ENCODE measurements at regions not wholly inside any gene's neighbourhood (a gene's known extent, or its start where the extent isn't known, plus 50 kb on each side); places are given as distances from the start of the nearest gene placed in this dataset.

GRCh38 chr5:67908126-67908765 lies 307.3 kb upstream of the PIK3R1 start:
- no peak overlapping the region for H3K4me3 ChIP-seq (ENCODE audit: low read depth, low read length)
- TF ChIP-seq CTCF (IDR thresholded peaks at IDR 0.05; ENCODE audit: insufficient read depth, low read length): no peak
- DNase-seq (ENCODE audit: low read depth): no peak

DNA sequence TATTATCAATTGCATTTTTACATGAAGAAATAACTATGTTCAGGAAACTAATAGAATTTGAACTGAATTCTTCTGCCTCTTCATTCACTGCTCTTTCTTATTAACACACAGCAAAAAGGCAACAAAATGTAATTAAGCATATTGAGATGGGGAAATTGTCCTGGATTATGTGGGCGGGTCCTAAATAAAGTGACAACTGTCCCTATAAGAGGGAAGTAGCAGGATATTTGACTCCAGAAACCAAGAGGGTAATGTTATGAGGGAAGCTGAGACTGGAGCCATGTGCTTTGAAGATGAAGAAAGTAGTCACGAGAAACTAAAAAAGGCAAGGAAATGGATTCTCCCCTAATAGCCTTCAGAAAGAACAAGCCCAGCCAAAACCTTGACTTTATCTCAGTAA lies 311.2 kb upstream of the PIK3R1 start:
- DNase-seq (ENCODE audit: low read depth): no peak
- TF ChIP-seq CTCF (IDR thresholded peaks at IDR 0.05; ENCODE audit: insufficient read depth, low read length): no peak
- no peak overlapping the region for H3K4me3 ChIP-seq (ENCODE audit: low read depth, low read length)

- no peak for TF ChIP-seq CTCF (IDR thresholded peaks at IDR 0.05; ENCODE audit: insufficient read depth, low read length)
- no peak overlapping the region for H3K4me3 ChIP-seq (ENCODE audit: low read depth, low read length)
- no peak for DNase-seq (ENCODE audit: low read depth)
Measured at GRCh38 chr5:67903656-67904055, 311.9 kb upstream of the PIK3R1 start.

DNA sequence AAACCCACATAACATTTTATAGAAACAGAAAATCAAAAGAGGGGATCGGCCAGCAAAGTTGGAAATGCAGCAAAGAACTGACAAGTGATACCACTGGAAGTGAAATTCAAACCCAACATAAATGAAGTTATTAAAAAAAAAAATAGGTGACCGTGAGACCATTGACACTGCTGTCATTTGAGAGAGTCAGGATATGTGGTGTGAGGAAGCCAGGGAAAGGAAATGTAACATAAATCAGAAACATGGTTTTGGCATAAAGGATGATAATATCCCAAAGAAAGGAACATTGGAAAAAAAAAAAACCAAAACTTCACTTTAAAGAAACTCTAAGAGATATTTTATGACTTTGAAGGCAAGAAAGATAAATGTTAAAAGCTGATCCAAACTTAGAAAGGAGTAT lies 312.4 kb upstream of the PIK3R1 start:
- H3K4me3 ChIP-seq (ENCODE audit: low read depth, low read length): no peak overlapping the region
- TF ChIP-seq CTCF (IDR thresholded peaks at IDR 0.05; ENCODE audit: insufficient read depth, low read length): no peak
- DNase-seq (ENCODE audit: low read depth): no peak

DNA sequence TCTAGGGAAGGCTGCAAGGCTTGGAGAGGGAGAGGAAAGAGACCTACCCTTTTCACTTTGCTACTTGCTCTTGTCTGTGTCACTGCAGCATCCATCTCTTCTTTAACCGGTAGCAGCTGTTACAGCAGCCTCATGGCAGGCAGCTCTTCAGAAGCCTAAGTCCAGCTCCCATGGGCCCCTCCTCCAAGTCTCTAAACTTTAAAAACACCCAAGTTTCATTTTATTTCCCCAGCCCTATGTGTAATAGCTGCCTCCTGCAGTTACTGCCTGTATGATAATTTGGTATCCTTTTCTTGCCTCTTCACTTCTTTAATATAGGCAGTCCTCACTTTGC lies 313.1 kb upstream of the PIK3R1 start:
- no peak overlapping the region for H3K4me3 ChIP-seq (ENCODE audit: low read depth, low read length)
- no peak for TF ChIP-seq CTCF (IDR thresholded peaks at IDR 0.05; ENCODE audit: insufficient read depth, low read length)
- DNase-seq (ENCODE audit: low read depth): no peak

DNA sequence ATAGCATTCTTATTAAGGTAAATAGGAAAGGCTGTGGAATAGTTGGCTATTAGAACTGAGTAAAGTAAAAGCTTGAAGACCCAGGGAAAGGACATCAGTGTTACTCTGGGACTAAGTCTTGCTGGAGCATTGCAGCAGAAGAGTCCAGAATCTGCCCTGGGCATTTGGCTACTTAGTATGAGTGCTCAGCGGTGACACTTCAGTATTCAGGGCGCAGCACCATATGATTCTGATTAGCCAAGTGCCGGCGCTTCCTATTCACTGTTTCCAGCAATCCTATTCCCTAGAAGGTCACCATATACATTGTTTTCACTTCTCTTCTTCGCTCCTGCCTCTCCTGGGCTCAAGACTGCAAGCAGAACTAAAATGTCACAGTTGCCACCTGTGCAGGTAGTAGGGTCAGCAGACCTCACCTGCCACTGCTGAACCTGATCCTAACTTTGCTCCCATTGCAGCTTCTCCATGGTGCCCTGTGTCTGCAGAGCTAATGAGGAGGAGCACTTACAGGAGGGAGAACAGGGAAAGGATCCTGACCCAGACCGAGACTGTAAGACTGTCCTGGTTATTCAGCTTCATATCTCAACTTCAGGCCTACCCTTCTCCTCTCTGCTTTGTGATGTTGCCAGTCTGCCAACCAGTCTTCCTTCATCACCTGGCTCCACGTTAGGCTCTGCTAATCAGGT lies 313.6 kb upstream of the PIK3R1 start:
- no peak for DNase-seq (ENCODE audit: low read depth)
- H3K4me3 ChIP-seq (ENCODE audit: low read depth, low read length): no peak overlapping the region
- TF ChIP-seq CTCF (IDR thresholded peaks at IDR 0.05; ENCODE audit: insufficient read depth, low read length): no peak

DNA sequence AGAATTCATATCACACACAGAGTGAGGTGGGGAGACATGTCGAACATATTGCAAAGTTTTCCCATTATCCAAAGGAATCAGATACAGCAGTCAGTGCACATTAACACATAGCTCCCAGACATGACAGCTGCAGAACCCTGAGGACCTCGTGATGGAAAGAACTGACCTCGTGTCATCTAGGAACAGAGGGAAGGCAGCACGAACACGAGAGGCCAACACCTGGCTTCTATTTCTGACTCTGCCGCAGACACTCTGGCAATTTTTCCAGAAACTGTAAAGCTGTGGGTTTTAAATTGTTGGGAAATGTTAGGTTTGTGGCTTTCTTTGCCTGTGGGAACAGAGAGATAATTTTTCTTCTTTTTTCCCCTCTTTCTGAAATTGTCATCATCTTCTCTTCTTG lies 315.0 kb upstream of the PIK3R1 start:
- DNase-seq (ENCODE audit: low read depth): no peak
- no peak overlapping the region for H3K4me3 ChIP-seq (ENCODE audit: low read depth, low read length)
- TF ChIP-seq CTCF (IDR thresholded peaks at IDR 0.05; ENCODE audit: insufficient read depth, low read length): no peak

All from fibroblast of the aortic adventitia (primary cell).